ENCODE measurements at regions not wholly inside any gene's neighbourhood (a gene's known extent, or its start where the extent isn't known, plus 50 kb on each side); places are given as distances from the start of the nearest gene placed in this dataset.

DNA sequence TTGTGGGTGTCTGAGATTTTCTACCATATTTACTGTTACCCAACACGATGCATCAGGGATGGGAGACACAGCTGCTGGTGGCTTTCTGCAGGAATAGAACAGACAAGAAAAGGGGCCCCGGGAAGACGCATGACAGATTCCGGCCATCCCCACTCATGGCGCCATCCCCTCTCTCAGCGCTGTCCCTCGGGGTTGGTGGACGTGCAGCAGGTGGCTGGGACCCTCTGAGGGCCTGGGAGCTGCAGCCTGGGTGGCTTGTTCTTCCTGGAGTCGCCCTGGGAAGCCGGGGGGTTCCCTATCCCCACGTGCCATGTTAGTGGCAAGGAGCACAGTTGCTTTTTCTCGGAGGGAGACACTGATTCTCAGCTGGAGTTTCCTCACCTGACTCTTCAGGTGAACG, 1123.3 kb downstream of the BRD1 start:
- DNase-seq: no peak

GRCh38 chr22:48703265-48703941, 1124.3 kb downstream of the BRD1 start:
- no peak for DNase-seq

GRCh38 chr22:48702573-48703264, 1125.0 kb downstream of the BRD1 start:
- DNase-seq: no peak

- DNase-seq: no peak
Observed at GRCh38 chr22:48701296-48702030, 1126.2 kb downstream of the BRD1 start.

GRCh38 chr22:48700566-48701295, 1126.9 kb downstream of the BRD1 start:
- DNase-seq: no peak

GRCh38 chr22:48700180-48700565, 1127.5 kb downstream of the BRD1 start:
- DNase-seq: no peak

DNA sequence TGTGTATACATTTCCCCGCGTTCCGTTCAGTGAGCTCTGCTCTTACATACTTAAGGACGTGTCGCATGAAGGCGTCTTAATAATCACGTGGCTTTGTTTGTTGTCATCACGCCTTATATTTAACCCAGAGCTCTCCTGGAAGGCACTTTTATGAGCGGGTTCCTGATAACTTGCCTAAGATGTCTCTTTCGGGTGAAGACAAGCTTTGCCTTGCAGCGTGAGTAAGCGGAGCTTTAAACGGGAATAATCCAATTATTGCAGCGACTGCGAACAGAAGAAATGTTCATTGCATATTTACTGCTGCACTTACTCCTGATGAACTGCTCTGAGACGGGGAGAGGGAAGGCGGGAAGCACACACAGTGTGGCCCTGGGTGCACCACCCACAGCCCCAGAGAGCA, 1128.2 kb downstream of the BRD1 start:
- no peak for DNase-seq

DNA sequence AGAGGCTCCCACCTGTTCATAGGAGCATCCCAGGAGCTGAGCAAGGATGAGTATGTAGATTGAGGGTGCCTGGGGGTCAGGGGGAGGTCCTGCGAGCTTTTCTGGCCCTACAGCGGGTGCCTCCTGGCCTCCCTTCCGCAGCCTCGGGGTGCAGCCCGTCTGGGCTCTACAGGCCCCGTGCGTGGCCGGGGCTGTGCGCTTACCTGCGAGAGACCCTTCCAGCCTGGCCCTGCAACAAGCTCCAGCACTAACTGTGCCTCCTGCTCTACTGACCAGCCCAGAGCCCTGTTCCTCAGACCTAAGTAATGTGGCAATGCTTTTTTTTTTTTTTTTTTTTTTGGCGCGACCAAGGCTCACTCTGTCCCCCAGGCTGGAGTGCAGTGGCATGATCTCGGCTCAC, 1129.1 kb downstream of the BRD1 start:
- no peak for DNase-seq

- no peak for DNase-seq
Observed at GRCh38 chr22:48697694-48698276, 1129.9 kb downstream of the BRD1 start.

DNA sequence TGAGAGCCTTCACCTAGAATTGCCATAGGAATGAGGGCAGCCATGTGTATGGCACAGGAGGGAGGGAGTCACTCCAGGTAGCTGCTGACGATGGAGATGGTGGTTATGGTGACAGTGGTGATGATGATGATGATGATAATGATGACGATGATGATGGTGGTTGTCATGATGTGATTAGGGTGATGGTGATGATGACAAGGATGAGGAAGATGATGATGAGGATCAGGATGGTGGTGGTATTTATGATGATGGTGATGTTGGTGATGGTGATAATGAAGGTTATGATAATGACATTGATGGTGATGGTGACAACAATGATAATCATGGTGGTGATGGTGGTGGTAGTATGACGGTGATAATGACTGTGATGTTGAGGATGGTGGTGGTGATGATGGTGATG, 1130.5 kb downstream of the BRD1 start:
- no peak for DNase-seq

DNA sequence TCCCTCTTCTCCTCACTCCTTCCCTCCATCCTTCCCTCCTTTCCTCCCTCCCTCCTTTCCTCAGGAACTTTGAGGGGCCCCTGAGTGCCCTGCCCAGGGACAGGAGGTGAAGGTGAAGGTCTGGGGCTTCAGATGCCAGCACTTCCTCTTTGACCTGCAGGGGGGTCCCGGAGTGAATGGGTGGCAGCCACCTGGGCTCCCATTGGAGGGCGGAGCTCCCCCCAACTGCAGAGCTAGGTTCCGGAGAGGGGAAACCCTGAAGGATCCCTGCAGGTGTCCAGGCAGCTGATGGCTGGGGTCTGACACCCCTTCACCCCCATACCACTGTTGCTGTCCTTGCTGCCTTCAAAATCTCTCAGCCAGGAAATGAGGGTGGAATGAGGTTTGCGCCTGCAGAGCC, 1131.3 kb downstream of the BRD1 start:
- DNase-seq: no peak

- DNase-seq: no peak
Observed at GRCh38 chr22:48695731-48696305, 1131.9 kb downstream of the BRD1 start.

GRCh38 chr22:48695251-48695650, 1132.4 kb downstream of the BRD1 start:
- DNase-seq: no peak

GRCh38 chr22:48694296-48694883, 1133.3 kb downstream of the BRD1 start:
- DNase-seq: no peak

- DNase-seq: no peak
Observed at GRCh38 chr22:48693377-48694135, 1134.1 kb downstream of the BRD1 start.

GRCh38 chr22:48692734-48693376, 1134.8 kb downstream of the BRD1 start:
- DNase-seq: no peak

DNA sequence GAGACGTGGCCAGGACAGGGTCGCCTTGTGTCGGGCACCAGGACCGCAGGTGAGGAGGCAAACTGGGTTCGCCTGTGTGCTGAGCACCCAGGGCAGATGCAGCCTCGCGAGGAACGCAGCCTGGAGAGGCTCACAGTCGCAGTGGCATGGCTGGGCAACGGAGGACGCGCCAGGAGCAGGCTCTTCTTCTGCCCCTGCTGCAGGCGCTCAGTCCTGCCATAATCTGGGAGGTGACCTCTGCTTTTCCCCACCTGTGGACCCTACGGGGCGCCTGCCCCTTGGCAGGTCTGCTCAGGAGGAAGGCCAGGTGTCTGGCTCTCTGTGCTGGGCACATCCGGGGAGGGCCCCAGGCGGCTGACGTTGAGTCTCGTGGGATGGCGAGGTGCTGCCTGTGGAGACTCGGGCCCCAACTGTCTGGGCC, 1136.2 kb downstream of the BRD1 start:
- no peak for DNase-seq

GRCh38 chr22:48690583-48691317, 1136.9 kb downstream of the BRD1 start:
- no peak for DNase-seq

- no peak for DNase-seq
Observed at GRCh38 chr22:48689206-48689605, 1138.5 kb downstream of the BRD1 start.

DNA sequence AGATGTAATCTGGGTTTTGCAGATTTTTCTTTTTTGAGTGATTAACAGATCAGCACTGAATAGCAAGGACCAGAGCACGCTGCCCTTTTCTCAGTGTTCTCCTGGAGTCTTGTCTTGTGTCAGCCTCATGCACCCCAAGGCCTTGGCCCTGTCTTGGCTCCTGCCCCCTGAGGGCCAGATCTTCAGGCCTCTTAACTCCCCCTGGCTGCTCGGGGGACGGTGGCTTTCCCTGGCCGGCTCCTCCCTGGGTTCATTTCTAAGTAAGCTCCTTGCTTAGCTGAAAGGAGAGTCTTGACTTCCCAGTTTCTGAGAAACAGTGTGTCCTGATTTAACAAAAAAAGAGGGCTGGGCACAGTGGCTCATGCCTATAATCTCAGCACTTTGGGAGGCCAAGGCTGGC, 1139.3 kb downstream of the BRD1 start:
- DNase-seq: no peak

Measured in 8988T (cell line).